Lower leg skin (tissue), 3 donors: ENCODE measurements at regions not wholly inside any gene's neighbourhood (a gene's known extent, or its start where the extent isn't known, plus 50 kb on each side); places are given as distances from the start of the nearest gene placed in this dataset.

Source experiments
- POLR2A ChIP-seq, 2 donors: fragments of 450-650 bp; IDR thresholded peaks; one replicate each; pipeline ENCODE4 v1.6.1; 2016 to 2017; ENCODE audit warnings: antibody characterized with exemption in 2 of 2, mild to moderate bottlenecking in 1 of 2, moderate library complexity in 1 of 2
- TF ChIP-seq, protein P1 (sequence below), 3 donors: fragments of 450-650 bp; IDR thresholded peaks; one replicate each; pipeline ENCODE4 v1.5.1; 2016; ENCODE audit warnings: antibody characterized with exemption in 3 of 3, mild to moderate bottlenecking in 3 of 3, moderate library complexity in 2 of 3

DNA sequence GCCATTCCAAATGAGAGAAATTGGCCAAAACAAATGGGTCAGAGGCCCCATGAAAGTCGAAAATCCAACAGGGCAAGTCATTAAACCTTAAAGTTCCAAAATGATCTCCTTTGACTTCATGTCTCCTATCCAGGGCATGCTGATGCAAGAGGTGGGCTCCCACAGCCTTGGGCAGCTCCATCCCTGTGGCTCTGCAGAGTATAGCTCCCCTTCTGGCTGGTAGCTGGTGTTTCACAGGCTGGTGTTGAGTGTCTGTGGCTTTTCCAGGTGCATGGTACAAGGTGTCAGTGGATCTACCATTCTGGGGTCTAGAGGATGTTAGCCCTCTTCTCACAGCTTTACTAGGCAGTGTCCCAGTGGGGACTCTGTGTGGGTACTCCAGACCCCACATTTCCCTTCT is 115.2 kb upstream of the LAMA2 start:
- TF ChIP-seq, protein P1, sequence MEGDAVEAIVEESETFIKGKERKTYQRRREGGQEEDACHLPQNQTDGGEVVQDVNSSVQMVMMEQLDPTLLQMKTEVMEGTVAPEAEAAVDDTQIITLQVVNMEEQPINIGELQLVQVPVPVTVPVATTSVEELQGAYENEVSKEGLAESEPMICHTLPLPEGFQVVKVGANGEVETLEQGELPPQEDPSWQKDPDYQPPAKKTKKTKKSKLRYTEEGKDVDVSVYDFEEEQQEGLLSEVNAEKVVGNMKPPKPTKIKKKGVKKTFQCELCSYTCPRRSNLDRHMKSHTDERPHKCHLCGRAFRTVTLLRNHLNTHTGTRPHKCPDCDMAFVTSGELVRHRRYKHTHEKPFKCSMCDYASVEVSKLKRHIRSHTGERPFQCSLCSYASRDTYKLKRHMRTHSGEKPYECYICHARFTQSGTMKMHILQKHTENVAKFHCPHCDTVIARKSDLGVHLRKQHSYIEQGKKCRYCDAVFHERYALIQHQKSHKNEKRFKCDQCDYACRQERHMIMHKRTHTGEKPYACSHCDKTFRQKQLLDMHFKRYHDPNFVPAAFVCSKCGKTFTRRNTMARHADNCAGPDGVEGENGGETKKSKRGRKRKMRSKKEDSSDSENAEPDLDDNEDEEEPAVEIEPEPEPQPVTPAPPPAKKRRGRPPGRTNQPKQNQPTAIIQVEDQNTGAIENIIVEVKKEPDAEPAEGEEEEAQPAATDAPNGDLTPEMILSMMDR (IDR thresholded peaks at IDR 0.05) = no peak
- no peak for TF ChIP-seq POLR2A (IDR thresholded peaks at IDR 0.05)
